HAP-1 (cell line): ENCODE measurements at regions not wholly inside any gene's neighbourhood (a gene's known extent, or its start where the extent isn't known, plus 50 kb on each side); places are given as distances from the start of the nearest gene placed in this dataset.
"Not testable (repeated sequence)": the region's sequence is repeated elsewhere in the genome, so short reads cannot be mapped to it uniquely, and the experiment has no call there.

Experiments used
- DNase-seq, 2 experiments: peaks; one replicate each; pipeline ENCODE4 v3.0.0-alpha.2; 2016 to 2020; ENCODE audit warnings: low spot score in 2 of 2
- H3K27me3 ChIP-seq: fragments of 250-450 bp; sonication (Bioruptor Pico); 2 replicates; pipeline ENCODE4 v1.5.1; 2020; ENCODE audit warnings: low read depth, mild to moderate bottlenecking, moderate library complexity
- H3K36me3 ChIP-seq: fragments of 250-450 bp; sonication (Bioruptor Pico); replicated peaks from 2 replicates; pipeline ENCODE4 v1.5.1; 2020; ENCODE audit warnings: mild to moderate bottlenecking
- H3K4me1 ChIP-seq: fragments of 250-450 bp; sonication (Bioruptor Pico); 2 replicates; pipeline ENCODE4 v1.5.1; 2020; ENCODE audit warnings: mild to moderate bottlenecking
- H3K4me3 ChIP-seq: fragments of 250-450 bp; sonication (Bioruptor Pico); 2 replicates; pipeline ENCODE4 v1.5.1; 2020; ENCODE audit warnings: mild to moderate bottlenecking, moderate library complexity
- H3K9me3 ChIP-seq: fragments of 250-450 bp; sonication (Bioruptor Pico); 2 replicates; pipeline ENCODE4 v1.5.1; 2020; ENCODE audit warnings: mild to moderate bottlenecking, moderate library complexity
- in situ Hi-C: fragments of 300-500 bp; cut with MboI; formaldehyde crosslinking; loops from 3 replicates; pipeline ENCODE4 v1.14.3; 2020; ENCODE audit warnings: low sequenced_read_pairs, inconsistent platforms, mixed read lengths

DNA sequence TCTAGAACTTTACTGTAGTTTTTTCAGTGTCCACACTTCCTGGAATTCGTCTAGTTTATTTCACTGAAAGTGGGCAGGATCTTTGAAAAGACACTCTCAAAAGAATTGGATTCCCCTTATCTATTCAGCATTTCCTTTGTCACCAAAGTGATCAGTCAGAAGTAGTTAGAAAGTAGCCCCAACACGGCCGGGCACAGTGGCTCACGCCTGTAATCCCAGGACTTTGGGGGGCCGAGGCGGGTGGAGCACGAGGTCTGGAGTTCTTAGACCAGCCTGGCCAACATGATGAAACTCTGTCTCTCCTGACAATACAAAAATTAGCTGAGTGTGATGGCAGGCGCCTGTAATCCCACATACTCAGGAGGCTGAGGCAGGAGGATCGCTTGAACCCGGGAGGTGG lies 69.0 kb upstream of the KMT2C start:
- Histone ChIP-seq H3K36me3 (no peaks in the 10 kb centered on the region), H3K4me3 (no peak overlapping the region), H3K4me1 (no peaks in the 10 kb centered on the region), H3K27me3 (no peaks in the 10 kb centered on the region), H3K9me3 (no peaks in the 10 kb centered on the region)
- in situ Hi-C loops: no loop called here
- DNase-seq: no peak

DNA sequence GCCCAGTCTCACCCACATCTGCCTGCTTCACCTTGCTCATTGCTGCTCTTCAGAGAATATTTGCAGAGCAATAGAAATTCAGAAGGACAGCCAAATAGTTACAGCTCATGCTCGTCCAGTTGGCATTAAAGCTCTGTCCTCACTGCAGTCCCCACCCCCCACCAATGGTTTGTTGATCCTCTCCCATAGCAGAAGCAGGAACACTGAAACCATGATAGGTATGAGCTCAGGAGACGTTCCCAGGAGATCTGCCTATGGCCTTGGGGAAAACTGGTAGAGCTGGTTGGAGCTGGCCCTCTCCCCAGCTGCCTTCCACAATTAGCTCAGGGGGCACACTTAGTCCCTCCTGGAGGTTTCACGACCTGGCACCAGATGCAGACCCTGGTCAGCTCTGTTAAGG lies 68.6 kb upstream of the KMT2C start:
- Histone ChIP-seq H3K4me3 (no peak overlapping the region), H3K27me3 (no peaks in the 10 kb centered on the region), H3K9me3 (no peaks in the 10 kb centered on the region), H3K36me3 (no peaks in the 10 kb centered on the region), H3K4me1 (no peaks in the 10 kb centered on the region)
- in situ Hi-C loops: no loop called here
- DNase-seq: no peak

DNA sequence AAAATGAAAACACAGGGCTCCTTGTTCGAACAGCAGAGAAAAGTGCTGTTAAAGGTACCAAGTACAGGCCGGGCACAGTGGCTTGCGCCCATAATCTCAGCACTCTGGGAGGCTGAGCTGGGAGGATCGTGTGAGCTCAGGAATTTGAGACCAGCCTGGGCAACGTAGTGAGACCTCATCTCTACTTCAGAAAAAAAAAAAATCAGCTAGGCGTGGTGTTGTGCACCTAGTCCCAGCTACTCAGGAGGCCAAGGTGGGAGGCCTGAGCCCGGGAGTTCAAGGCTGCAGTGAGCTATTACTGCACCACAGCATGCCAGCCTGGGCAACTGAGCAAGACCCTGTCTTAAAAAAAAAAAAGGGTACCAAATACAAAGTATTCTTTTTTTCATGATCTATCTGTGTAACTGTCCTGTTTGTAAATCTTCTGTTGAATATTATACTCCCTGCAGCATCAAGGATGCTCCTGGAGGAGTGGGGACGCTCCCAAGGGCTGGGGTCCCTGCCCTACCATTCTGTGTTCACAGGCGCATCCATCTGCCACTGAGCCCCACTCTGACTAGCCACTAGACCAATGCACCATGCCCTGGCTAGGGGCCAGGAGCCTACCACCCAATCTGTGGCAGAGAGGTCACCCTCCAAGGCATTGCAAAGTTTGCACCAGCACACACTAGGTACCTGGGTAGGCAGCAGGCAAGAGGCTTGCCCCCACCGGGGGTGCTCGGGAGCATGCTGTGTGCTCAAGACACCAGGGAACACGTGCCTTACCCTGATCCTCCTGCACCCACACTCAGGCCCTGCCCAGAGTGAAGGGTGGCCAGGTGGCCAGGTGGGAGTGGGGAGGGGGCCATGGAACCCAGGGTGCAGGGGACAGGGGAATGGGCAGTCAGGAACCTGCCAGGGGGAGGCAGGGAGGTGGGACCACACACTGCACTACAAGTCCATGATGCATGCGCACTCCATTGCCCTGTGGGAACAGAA lies 67.3 kb upstream of the KMT2C start:
- Histone ChIP-seq H3K4me1 (no peaks in the 10 kb centered on the region), H3K27me3 (no peaks in the 10 kb centered on the region), H3K36me3 (no peaks in the 10 kb centered on the region), H3K9me3 (no peaks in the 10 kb centered on the region), H3K4me3 (no peak overlapping the region)
- in situ Hi-C loops: no loop called here
- DNase-seq: no peak

DNA sequence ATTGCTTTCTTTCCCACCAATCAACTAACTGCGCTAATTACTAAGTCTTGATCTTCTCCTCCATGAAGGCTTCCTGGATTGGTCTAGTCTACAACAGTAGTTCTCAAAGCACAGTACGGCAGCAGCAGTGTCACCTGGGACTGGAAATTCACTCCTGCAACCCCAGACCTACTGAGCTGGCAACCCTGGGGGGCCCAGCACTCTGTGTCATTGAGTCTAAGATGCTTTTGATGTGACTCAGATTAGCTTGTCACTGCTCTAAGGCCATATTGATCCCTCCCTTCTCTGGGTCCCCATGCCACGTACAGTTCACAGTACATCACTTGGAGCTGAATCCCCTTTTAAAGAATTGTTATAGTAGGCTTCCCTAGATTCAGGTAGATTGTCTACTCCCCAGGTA lies 65.7 kb upstream of the KMT2C start:
- no peaks in the 10 kb centered on the region for H3K27me3 ChIP-seq
- in situ Hi-C loops: no loop called here

DNA sequence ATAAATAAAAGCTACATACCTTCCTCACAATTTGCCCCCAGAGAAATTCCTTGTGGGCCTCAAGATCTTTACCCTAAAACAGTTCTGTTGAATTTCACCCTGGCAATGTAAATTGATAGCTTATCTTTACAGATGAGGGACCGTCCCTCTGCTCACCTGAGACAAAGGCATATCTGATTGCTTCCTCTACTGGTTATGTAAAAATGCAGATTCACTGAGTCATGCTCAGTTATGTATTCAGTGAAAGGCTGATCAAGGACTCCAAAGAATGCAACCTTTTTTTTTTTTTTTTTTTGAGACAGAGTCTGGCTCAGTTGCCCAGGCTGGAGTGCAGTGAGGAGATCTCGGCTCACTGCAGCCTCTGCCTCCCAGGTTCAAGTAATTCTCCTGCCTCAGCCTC lies 64.2 kb upstream of the KMT2C start:
- H3K36me3 ChIP-seq, H3K9me3 ChIP-seq, H3K27me3 ChIP-seq, in situ Hi-C loops, H3K4me3 ChIP-seq, H3K4me1 ChIP-seq, DNase-seq: not testable (repeated sequence)

More for the DNA sequence above, 65.7 kb upstream of the KMT2C start:
- Histone ChIP-seq H3K4me1 (no peaks in the 10 kb centered on the region), H3K36me3 (no peaks in the 10 kb centered on the region), H3K9me3 (no peaks in the 10 kb centered on the region), H3K4me3 (no peak overlapping the region)
- no peak for DNase-seq

DNA sequence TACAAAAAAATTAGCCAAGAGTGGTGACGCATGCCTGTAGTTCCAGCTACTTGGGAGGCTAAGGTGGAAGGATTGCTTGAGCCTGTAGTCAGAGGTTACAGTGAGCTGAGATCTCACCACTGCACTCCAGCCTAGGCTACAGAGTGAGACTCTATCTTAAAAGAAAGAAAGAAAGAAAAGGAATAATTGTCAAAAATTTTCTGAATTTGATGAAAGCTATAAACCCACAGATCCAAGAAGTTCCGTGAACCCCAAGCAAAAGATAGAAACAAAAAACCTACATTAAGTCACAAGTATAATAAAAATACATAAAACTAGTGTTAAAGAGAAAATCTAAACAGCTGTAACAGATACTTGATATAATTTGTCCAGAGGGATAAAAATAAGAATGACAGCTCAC lies 60.1 kb upstream of the KMT2C start:
- in situ Hi-C loops: no loop called here
- no peaks in the 10 kb centered on the region for H3K36me3 ChIP-seq
- no peak for DNase-seq

DNA sequence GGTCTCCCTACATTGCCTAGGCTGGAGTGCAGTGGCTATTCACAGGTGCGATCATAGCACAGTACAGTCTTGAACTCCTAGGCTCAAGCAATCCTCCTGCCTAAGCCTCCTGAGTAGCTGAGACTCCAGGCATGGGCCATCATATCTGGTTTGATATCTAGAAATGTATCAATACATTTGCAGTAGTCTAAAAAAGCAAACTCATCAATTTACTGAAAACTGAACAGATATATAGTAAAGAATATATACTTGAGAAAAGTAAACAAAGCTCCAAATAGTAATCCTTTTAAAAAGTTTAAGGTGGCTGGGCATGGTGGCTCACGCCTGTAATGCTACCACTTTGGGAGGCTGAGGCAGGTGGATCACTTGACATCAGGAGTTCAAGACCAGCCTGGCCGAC lies 57.1 kb upstream of the KMT2C start:
- H3K4me3 ChIP-seq: no peak overlapping the region
- in situ Hi-C loops: no loop called here
- H3K27me3 ChIP-seq: no peaks in the 10 kb centered on the region
- no peaks in the 10 kb centered on the region for H3K36me3 ChIP-seq
- no peaks in the 10 kb centered on the region for H3K4me1 ChIP-seq
- no peaks in the 10 kb centered on the region for H3K9me3 ChIP-seq
- no peak for DNase-seq

More for the DNA sequence above, 60.1 kb upstream of the KMT2C start:
- H3K4me1 ChIP-seq: no peaks in the 10 kb centered on the region
- H3K27me3 ChIP-seq: no peaks in the 10 kb centered on the region
- no peak overlapping the region for H3K4me3 ChIP-seq
- H3K9me3 ChIP-seq: no peaks in the 10 kb centered on the region

DNA sequence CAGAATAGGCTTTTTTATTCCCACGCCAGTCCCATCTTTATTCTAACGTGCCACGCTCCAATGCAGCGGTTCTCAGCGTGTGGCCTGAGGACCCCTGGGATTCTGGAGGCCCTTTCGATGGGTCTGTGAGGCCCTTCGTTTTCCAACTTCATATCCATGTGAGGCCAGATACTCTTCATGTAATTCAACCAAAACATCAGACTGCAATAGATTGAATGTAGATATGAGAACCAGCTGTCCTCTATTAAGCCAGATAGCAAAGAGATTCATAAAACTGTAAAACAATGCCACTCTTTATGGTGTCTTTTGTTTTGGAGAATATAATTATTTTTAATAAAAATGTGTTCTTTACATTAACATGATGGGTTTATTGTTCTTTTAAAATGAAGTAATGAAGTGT lies 53.2 kb upstream of the KMT2C start:
- in situ Hi-C loops: no loop called here
- H3K27me3 ChIP-seq: no peaks in the 10 kb centered on the region
- no peak for DNase-seq
- H3K4me3 ChIP-seq: no peak overlapping the region
- H3K9me3 ChIP-seq: no peaks in the 10 kb centered on the region
- H3K4me1 ChIP-seq: no peaks in the 10 kb centered on the region; the same call in 1 of the 2 replicates
- H3K36me3 ChIP-seq: no peaks in the 10 kb centered on the region

DNA sequence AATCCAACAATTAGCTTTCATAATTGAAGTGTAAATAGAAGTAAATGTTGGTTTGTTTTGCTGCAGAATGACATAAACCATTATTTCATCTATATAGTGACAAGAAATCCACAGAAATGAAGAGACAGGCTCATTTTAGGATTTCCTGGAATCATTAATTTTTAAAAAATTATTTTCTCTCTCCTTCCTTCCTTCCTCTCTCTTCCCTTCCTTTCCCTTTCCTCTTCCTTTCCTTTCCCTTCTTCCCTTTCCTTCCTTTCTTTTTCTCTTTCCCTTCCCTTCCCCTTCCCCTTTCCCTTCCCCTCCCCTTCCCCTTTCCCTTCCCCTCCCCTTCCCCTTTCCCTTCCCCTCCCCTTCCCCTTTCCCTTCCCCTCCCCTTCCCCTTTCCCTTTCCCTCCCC lies 51.2 kb upstream of the KMT2C start:
- no peak for DNase-seq
- in situ Hi-C loops: no loop called here
- Histone ChIP-seq H3K9me3 (no peaks in the 10 kb centered on the region), H3K4me3 (no peak overlapping the region), H3K36me3 (no peaks in the 10 kb centered on the region), H3K4me1 (no peaks in the 10 kb centered on the region; the same call in 1 of the 2 replicates), H3K27me3 (no peaks in the 10 kb centered on the region)

DNA sequence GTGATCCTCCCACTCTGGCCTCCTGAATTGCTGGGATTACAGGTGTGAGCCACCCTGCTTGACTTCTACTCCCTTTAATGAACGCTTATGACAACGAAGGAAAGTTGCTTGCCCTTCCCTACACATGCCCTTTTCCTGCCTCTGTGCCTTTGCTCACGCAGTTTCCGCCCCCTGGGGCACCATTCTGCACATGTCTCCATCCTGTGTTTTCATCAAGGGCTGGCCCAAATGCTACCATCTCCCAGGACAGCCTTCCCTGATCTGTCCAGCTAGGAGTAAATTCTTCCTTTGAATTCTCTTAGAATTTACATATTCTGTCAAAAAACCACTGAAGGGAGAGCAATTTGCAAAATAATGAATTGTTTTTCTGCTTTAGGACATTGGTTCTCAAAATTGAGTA lies 50.0 kb upstream of the KMT2C start:
- Histone ChIP-seq H3K4me1 (no peaks in the 10 kb centered on the region; the same call in 1 of the 2 replicates), H3K36me3 (no peaks in the 10 kb centered on the region), H3K4me3 (no peak overlapping the region), H3K9me3 (no peaks in the 10 kb centered on the region), H3K27me3 (no peaks in the 10 kb centered on the region)
- peak; percentile 38 to 41 for DNase-seq
- in situ Hi-C loops: no loop called here
